ENCODE measurements at regions not wholly inside any gene's neighbourhood (a gene's known extent, or its start where the extent isn't known, plus 50 kb on each side); places are given as distances from the start of the nearest gene placed in this dataset.

DNA sequence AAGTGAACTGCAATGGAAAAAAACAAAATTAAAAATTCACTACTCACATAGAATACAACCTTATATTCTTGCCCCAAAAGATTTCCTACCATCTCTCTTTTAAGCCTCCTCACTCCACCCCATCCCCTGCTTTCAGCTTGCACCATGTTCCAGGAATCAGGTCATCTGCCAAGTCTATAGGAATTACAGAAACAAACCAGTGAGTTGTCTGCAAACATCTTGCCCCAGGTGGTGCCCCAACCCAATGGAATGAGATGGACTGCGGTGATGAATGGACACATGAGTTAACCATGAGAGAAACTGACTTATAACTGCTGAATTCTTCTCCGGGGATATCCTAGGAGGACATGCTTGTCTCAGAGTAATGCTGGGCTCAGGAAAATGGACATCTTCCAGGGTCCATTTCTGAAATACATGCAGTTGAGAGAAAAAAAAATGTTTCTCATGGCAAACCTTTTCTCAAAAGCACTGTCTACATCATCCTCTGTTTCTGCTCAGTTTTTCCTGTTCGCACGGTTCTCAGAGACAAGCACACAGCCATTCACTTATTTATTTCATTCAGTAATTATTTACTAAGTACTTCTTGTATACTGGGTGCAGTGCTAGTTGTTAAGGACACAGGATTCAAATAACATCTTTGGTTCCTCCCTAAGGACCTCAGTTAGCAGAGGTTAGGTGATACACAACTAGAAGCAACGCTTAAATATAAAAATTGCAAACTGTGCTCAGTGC, 350.0 kb downstream of the RND3 start:
- POLR2A ChIA-PET = no interaction called here

GRCh38 chr2:150136893-150137292, 350.6 kb downstream of the RND3 start:
- Histone ChIP-seq H3K9ac (no peak overlapping the region), H4K20me1 (ENCODE audit: insufficient read depth) (no peaks in the 10 kb centered on the region), H3K27ac (ENCODE audit: low read depth in 2 of 2, low read length in 1 of 2) (no peak overlapping the region), H3K4me1 (ENCODE audit: control insufficient read depth in 1 of 2, insufficient read depth in 2 of 2, low read depth in 1 of 2, low read length in 1 of 2) (peaks cover 3 to 25% of the 10 kb centered on the region in 2 experiments; a peak in 3 of 4 replicates), H3K4me2 (no peak overlapping the region), H3K9me2 (no peaks in the 10 kb centered on the region), H3K27me3 (ENCODE audit: insufficient read depth) (no peaks in the 10 kb centered on the region), H3K36me3 (replicated peaks in 1 of 2; ENCODE audit: control insufficient read depth in 1 of 2, insufficient read depth in 2 of 2, low read length in 1 of 2) (no peaks in the 10 kb centered on the region), H3F3A (replicated peaks; ENCODE audit: insufficient read depth) (peaks cover 22% of the 10 kb centered on the region), H3K79me2 (ENCODE audit: insufficient read depth) (no peaks in the 10 kb centered on the region), H3K4me3 (ENCODE audit: low read depth in 2 of 2, low read length in 1 of 2) (no peak overlapping the region), H2AFZ (ENCODE audit: low read depth) (no peak overlapping the region), H3K9me3 (no peaks in the 10 kb centered on the region)
- WGBS (ENCODE audit: low lambda C conversion rate) = 91% methylated on average over 7 of the region's 7 CpGs
- ChIA-PET POLR2A (no interaction called here), CTCF (no interaction called here)
- no peak for DNase-seq
- TF ChIP-seq USF2 (IDR thresholded peaks at IDR 0.05; ENCODE audit: borderline replicate concordance, low read depth, low read length) (no peak), RCOR1 (IDR thresholded peaks at IDR 0.05; ENCODE audit: low read length) (no peak), CTCF (IDR thresholded peaks at IDR 0.05) (no peak), TEAD4 (IDR thresholded peaks at IDR 0.05; ENCODE audit: borderline replicate concordance, insufficient read depth) (no peak), SMC3 (IDR thresholded peaks at IDR 0.05; ENCODE audit: low read depth, low read length) (no peak), MAX (IDR thresholded peaks at IDR 0.05; ENCODE audit: low read depth) (no peak), JUND (IDR thresholded peaks at IDR 0.05) (no peak), EZH2phosphoT487 (IDR thresholded peaks at IDR 0.05; ENCODE audit: borderline replicate concordance, low read depth) (no peak), NRF1 (IDR thresholded peaks at IDR 0.05; ENCODE audit: low read depth, low read length) (no peak), GATA2 (CRISPR knock-in tag; IDR thresholded peaks at IDR 0.05) (no peak), ELF1 (IDR thresholded peaks at IDR 0.05) (no peak)

More for the DNA sequence above, 350.0 kb downstream of the RND3 start:
- Histone ChIP-seq H3K4me1 (ENCODE audit: control insufficient read depth in 1 of 2, insufficient read depth in 2 of 2, low read depth in 1 of 2, low read length in 1 of 2) (peaks cover 3 to 26% of the 10 kb centered on the region in 2 experiments; a peak in 3 of 4 replicates), H3K27me3 (ENCODE audit: insufficient read depth) (no peaks in the 10 kb centered on the region), H3K79me2 (ENCODE audit: insufficient read depth) (no peaks in the 10 kb centered on the region), H3K4me3 (ENCODE audit: low read depth in 2 of 2, low read length in 1 of 2) (no peak overlapping the region), H3K9ac (no peak overlapping the region), H3F3A (replicated peaks; ENCODE audit: insufficient read depth) (peaks cover 28% of the 10 kb centered on the region), H2AFZ (ENCODE audit: low read depth) (no peak overlapping the region), H3K4me2 (no peak overlapping the region), H3K27ac (ENCODE audit: low read depth in 2 of 2, low read length in 1 of 2) (no peak overlapping the region), H4K20me1 (ENCODE audit: insufficient read depth) (no peaks in the 10 kb centered on the region), H3K9me3 (no peaks in the 10 kb centered on the region), H3K9me2 (no peaks in the 10 kb centered on the region), H3K36me3 (replicated peaks in 1 of 2; ENCODE audit: control insufficient read depth in 1 of 2, insufficient read depth in 2 of 2, low read length in 1 of 2) (no peaks in the 10 kb centered on the region)
- no peak for TF ChIP-seq RFX5 (IDR thresholded peaks at IDR 0.05; ENCODE audit: low read length)
- no peak for TF ChIP-seq FOSL2 (IDR thresholded peaks at IDR 0.05; ENCODE audit: borderline replicate concordance, low read depth)
- no peak for TF ChIP-seq ZBTB33 (IDR thresholded peaks at IDR 0.05; ENCODE audit: borderline replicate concordance, low read depth)
- TF ChIP-seq EZH2phosphoT487 (IDR thresholded peaks at IDR 0.05; ENCODE audit: borderline replicate concordance, low read depth) = no peak
- TF ChIP-seq JUND (IDR thresholded peaks at IDR 0.05) = no peak
- TF ChIP-seq FOXJ3 (CRISPR knock-in tag; IDR thresholded peaks at IDR 0.05) = no peak
- TF ChIP-seq POLR2AphosphoS5 (IDR thresholded peaks at IDR 0.05; ENCODE audit: low read depth, low read length) = no peak
- 92% methylated on average over 5 of the region's 5 CpGs for WGBS (ENCODE audit: low lambda C conversion rate)
- CTCF ChIA-PET = no interaction called here
- DNase-seq = no peak
